ENCODE measurements at regions not wholly inside any gene's neighbourhood (a gene's known extent, or its start where the extent isn't known, plus 50 kb on each side); places are given as distances from the start of the nearest gene placed in this dataset.
"Not testable (repeated sequence)": the region's sequence is repeated elsewhere in the genome, so short reads cannot be mapped to it uniquely, and the experiment has no call there.

DNA sequence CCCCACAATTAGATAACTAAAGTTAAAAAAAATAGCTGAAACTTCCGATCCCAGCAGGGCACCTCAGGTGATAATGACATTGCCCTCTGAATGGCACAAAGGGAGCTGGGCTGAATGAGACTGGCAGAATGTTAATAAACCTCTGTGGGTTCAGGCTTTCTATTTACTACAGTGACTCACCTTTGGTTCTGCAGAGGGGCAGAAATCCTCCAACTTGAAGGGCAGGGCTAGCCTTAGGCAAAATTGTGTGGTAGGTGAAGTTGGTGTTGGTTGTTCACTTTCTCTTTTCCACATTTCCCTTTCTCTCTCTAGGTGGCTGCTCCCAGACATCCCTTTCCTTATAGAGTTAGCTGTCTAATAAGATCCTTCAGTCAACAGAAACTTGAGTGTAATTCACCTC, 625.2 kb downstream of the EPM2A start:
- no peaks in the 10 kb centered on the region for H3K27me3 ChIP-seq (ENCODE audit: insufficient read depth, low read length, poor library complexity)
- no CpG with 5 or more reads among the region's 1 CpG for WGBS (ENCODE audit: extremely low coverage, insufficient coverage, low lambda C conversion rate)

GRCh38 chr6:145111407-145111806, 623.9 kb downstream of the EPM2A start:
- not testable (repeated sequence) for H2BK15ac ChIP-seq (replicated peaks; ENCODE audit: low read depth); H3K18ac ChIP-seq (ENCODE audit: low read length); H3K4me1 ChIP-seq (ENCODE audit: control insufficient read depth, low read depth, low read length); H3K23ac ChIP-seq (ENCODE audit: low read length); H3K36me3 ChIP-seq (ENCODE audit: control insufficient read depth, insufficient read depth, low read length); H3K4ac ChIP-seq (ENCODE audit: low read depth, low read length); H3K27me3 ChIP-seq (ENCODE audit: insufficient read depth, low read length, poor library complexity); H3K4me3 ChIP-seq (ENCODE audit: low read length); H3K79me1 ChIP-seq (ENCODE audit: low read length); H3K4me2 ChIP-seq (ENCODE audit: low read length); H2BK120ac ChIP-seq (ENCODE audit: low read depth, low read length); H4K5ac ChIP-seq (ENCODE audit: low read length); H4K8ac ChIP-seq (ENCODE audit: low read depth, low read length); H3K9ac ChIP-seq (ENCODE audit: low read length); H3K79me2 ChIP-seq (ENCODE audit: control insufficient read depth, insufficient read depth, low read length); H2BK5ac ChIP-seq (ENCODE audit: low read length); H3K27ac ChIP-seq (ENCODE audit: low read depth, low read length); DNase-seq; H3K56ac ChIP-seq (ENCODE audit: low read length); H2AK5ac ChIP-seq (ENCODE audit: low read length)
- WGBS (ENCODE audit: extremely low coverage, insufficient coverage, low lambda C conversion rate) = no CpG with 5 or more reads among the region's 2 CpGs

More for the DNA sequence above, 625.2 kb downstream of the EPM2A start:
- no peak overlapping the region for H3K56ac ChIP-seq (ENCODE audit: low read length)
- H3K9ac ChIP-seq (ENCODE audit: low read length) = no peak overlapping the region
- H3K4me1 ChIP-seq (ENCODE audit: control insufficient read depth, low read depth, low read length) = peaks cover 2% of the 10 kb centered on the region
- no peaks in the 10 kb centered on the region for H3K79me1 ChIP-seq (ENCODE audit: low read length)
- no peak overlapping the region for H3K4ac ChIP-seq (ENCODE audit: low read depth, low read length)
- H2AK5ac ChIP-seq (ENCODE audit: low read length) = no peak overlapping the region
- H4K8ac ChIP-seq (ENCODE audit: low read depth, low read length) = no peak overlapping the region
- H3K79me2 ChIP-seq (ENCODE audit: control insufficient read depth, insufficient read depth, low read length) = no peaks in the 10 kb centered on the region
- no peak overlapping the region for H2BK5ac ChIP-seq (ENCODE audit: low read length)
- no peak overlapping the region for H2BK120ac ChIP-seq (ENCODE audit: low read depth, low read length)
- H2BK15ac ChIP-seq (replicated peaks; ENCODE audit: low read depth) = no peak overlapping the region
- no peak overlapping the region for H3K27ac ChIP-seq (ENCODE audit: low read depth, low read length)
- DNase-seq = no peak
- no peaks in the 10 kb centered on the region for H3K36me3 ChIP-seq (ENCODE audit: control insufficient read depth, insufficient read depth, low read length)
- H4K5ac ChIP-seq (ENCODE audit: low read length) = no peak overlapping the region
- no peak overlapping the region for H3K4me2 ChIP-seq (ENCODE audit: low read length)
- H3K18ac ChIP-seq (ENCODE audit: low read length) = no peak overlapping the region
- no peak overlapping the region for H3K4me3 ChIP-seq (ENCODE audit: low read length)
- H3K23ac ChIP-seq (ENCODE audit: low read length) = no peak overlapping the region

- H3K9ac ChIP-seq (ENCODE audit: low read length) = no peak overlapping the region
- H3K36me3 ChIP-seq (ENCODE audit: control insufficient read depth, insufficient read depth, low read length) = no peaks in the 10 kb centered on the region
- no peak overlapping the region for H3K4ac ChIP-seq (ENCODE audit: low read depth, low read length)
- no peaks in the 10 kb centered on the region for H3K79me2 ChIP-seq (ENCODE audit: control insufficient read depth, insufficient read depth, low read length)
- DNase-seq = no peak
- no peak overlapping the region for H2BK120ac ChIP-seq (ENCODE audit: low read depth, low read length)
- no peak overlapping the region for H3K56ac ChIP-seq (ENCODE audit: low read length)
- H2BK15ac ChIP-seq (replicated peaks; ENCODE audit: low read depth) = no peak overlapping the region
- peaks cover 2% of the 10 kb centered on the region for H3K27me3 ChIP-seq (ENCODE audit: insufficient read depth, low read length, poor library complexity)
- H4K8ac ChIP-seq (ENCODE audit: low read depth, low read length) = no peak overlapping the region
- H3K23ac ChIP-seq (ENCODE audit: low read length) = no peak overlapping the region
- no peak overlapping the region for H4K5ac ChIP-seq (ENCODE audit: low read length)
- H3K4me1 ChIP-seq (ENCODE audit: control insufficient read depth, low read depth, low read length) = peaks cover 2% of the 10 kb centered on the region
- H3K79me1 ChIP-seq (ENCODE audit: low read length) = no peaks in the 10 kb centered on the region
- H3K27ac ChIP-seq (ENCODE audit: low read depth, low read length) = no peak overlapping the region
- WGBS (ENCODE audit: extremely low coverage, insufficient coverage, low lambda C conversion rate) = no CpG with 5 or more reads among the region's 7 CpGs
- H3K18ac ChIP-seq (ENCODE audit: low read length) = no peak overlapping the region
- no peak overlapping the region for H3K4me3 ChIP-seq (ENCODE audit: low read length)
- H2AK5ac ChIP-seq (ENCODE audit: low read length) = no peak overlapping the region
- no peak overlapping the region for H3K4me2 ChIP-seq (ENCODE audit: low read length)
- no peak overlapping the region for H2BK5ac ChIP-seq (ENCODE audit: low read length)
Measured at GRCh38 chr6:145112711-145113148, 622.6 kb downstream of the EPM2A start.

- no peak overlapping the region for H2AK5ac ChIP-seq (ENCODE audit: low read length)
- no peak overlapping the region for H3K9ac ChIP-seq (ENCODE audit: low read length)
- DNase-seq = no peak
- no peak overlapping the region for H3K56ac ChIP-seq (ENCODE audit: low read length)
- H2BK15ac ChIP-seq (replicated peaks; ENCODE audit: low read depth) = no peak overlapping the region
- no peak overlapping the region for H3K18ac ChIP-seq (ENCODE audit: low read length)
- no peak overlapping the region for H4K5ac ChIP-seq (ENCODE audit: low read length)
- H3K27ac ChIP-seq (ENCODE audit: low read depth, low read length) = no peak overlapping the region
- H3K79me1 ChIP-seq (ENCODE audit: low read length) = no peaks in the 10 kb centered on the region
- no peak overlapping the region for H4K8ac ChIP-seq (ENCODE audit: low read depth, low read length)
- H2BK120ac ChIP-seq (ENCODE audit: low read depth, low read length) = no peak overlapping the region
- H3K36me3 ChIP-seq (ENCODE audit: control insufficient read depth, insufficient read depth, low read length) = no peaks in the 10 kb centered on the region
- H3K4me2 ChIP-seq (ENCODE audit: low read length) = no peak overlapping the region
- H3K4ac ChIP-seq (ENCODE audit: low read depth, low read length) = no peak overlapping the region
- H3K79me2 ChIP-seq (ENCODE audit: control insufficient read depth, insufficient read depth, low read length) = no peaks in the 10 kb centered on the region
- peaks cover 2% of the 10 kb centered on the region for H3K27me3 ChIP-seq (ENCODE audit: insufficient read depth, low read length, poor library complexity)
- H3K4me1 ChIP-seq (ENCODE audit: control insufficient read depth, low read depth, low read length) = no peaks in the 10 kb centered on the region
- H3K23ac ChIP-seq (ENCODE audit: low read length) = no peak overlapping the region
- no peak overlapping the region for H2BK5ac ChIP-seq (ENCODE audit: low read length)
- no peak overlapping the region for H3K4me3 ChIP-seq (ENCODE audit: low read length)
Measured at GRCh38 chr6:145115638-145116037, 619.7 kb downstream of the EPM2A start.

- Histone ChIP-seq H3K56ac (ENCODE audit: low read length) (no peak overlapping the region), H3K4me3 (ENCODE audit: low read length) (no peak overlapping the region), H2BK120ac (ENCODE audit: low read depth, low read length) (no peak overlapping the region), H4K8ac (ENCODE audit: low read depth, low read length) (no peak overlapping the region), H3K18ac (ENCODE audit: low read length) (no peak overlapping the region), H3K79me1 (ENCODE audit: low read length) (no peaks in the 10 kb centered on the region), H3K36me3 (ENCODE audit: control insufficient read depth, insufficient read depth, low read length) (no peaks in the 10 kb centered on the region), H3K27ac (ENCODE audit: low read depth, low read length) (no peak overlapping the region), H3K4me2 (ENCODE audit: low read length) (no peak overlapping the region), H2BK15ac (replicated peaks; ENCODE audit: low read depth) (no peak overlapping the region), H3K23ac (ENCODE audit: low read length) (no peak overlapping the region), H3K9ac (ENCODE audit: low read length) (no peak overlapping the region), H3K27me3 (ENCODE audit: insufficient read depth, low read length, poor library complexity) (peaks cover 2% of the 10 kb centered on the region), H3K79me2 (ENCODE audit: control insufficient read depth, insufficient read depth, low read length) (no peaks in the 10 kb centered on the region), H3K4me1 (ENCODE audit: control insufficient read depth, low read depth, low read length) (no peaks in the 10 kb centered on the region), H2AK5ac (ENCODE audit: low read length) (no peak overlapping the region), H4K5ac (ENCODE audit: low read length) (no peak overlapping the region), H2BK5ac (ENCODE audit: low read length) (no peak overlapping the region), H3K4ac (ENCODE audit: low read depth, low read length) (no peak overlapping the region)
- no CpG with 5 or more reads among the region's 8 CpGs for WGBS (ENCODE audit: extremely low coverage, insufficient coverage, low lambda C conversion rate)
- no peak for DNase-seq
Measured at GRCh38 chr6:145116591-145117178, 618.6 kb downstream of the EPM2A start.

DNA sequence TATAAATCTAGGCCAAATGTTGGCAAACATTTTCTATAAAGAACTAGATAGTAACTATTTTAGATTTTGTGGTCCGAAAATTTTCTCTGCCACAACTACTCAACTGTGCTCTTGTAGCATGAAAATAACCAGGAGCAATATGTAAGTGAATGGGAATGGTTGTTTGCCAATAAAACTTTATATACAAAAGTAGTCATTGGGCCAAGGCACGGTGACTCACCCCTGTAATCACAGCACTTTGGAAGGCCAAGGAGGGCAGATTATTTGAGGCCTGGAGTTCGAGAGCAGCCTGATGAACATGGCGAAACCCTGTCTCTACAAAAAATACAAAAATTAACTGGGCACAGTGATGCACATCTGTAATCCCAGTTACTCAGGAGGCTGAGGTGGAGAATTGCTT, 617.1 kb downstream of the EPM2A start:
- Histone ChIP-seq H2BK120ac (ENCODE audit: low read depth, low read length) (no peak overlapping the region), H3K79me2 (ENCODE audit: control insufficient read depth, insufficient read depth, low read length) (no peaks in the 10 kb centered on the region), H2AK5ac (ENCODE audit: low read length) (no peak overlapping the region), H3K4me1 (ENCODE audit: control insufficient read depth, low read depth, low read length) (no peaks in the 10 kb centered on the region), H3K4me2 (ENCODE audit: low read length) (no peak overlapping the region), H3K56ac (ENCODE audit: low read length) (no peak overlapping the region), H4K8ac (ENCODE audit: low read depth, low read length) (no peak overlapping the region), H4K5ac (ENCODE audit: low read length) (no peak overlapping the region), H3K4me3 (ENCODE audit: low read length) (no peak overlapping the region), H3K9ac (ENCODE audit: low read length) (no peak overlapping the region), H3K27me3 (ENCODE audit: insufficient read depth, low read length, poor library complexity) (peaks cover 2% of the 10 kb centered on the region), H3K27ac (ENCODE audit: low read depth, low read length) (no peak overlapping the region), H2BK15ac (replicated peaks; ENCODE audit: low read depth) (no peak overlapping the region), H3K79me1 (ENCODE audit: low read length) (no peaks in the 10 kb centered on the region), H3K18ac (ENCODE audit: low read length) (no peak overlapping the region), H2BK5ac (ENCODE audit: low read length) (no peak overlapping the region), H3K23ac (ENCODE audit: low read length) (no peak overlapping the region), H3K36me3 (ENCODE audit: control insufficient read depth, insufficient read depth, low read length) (no peaks in the 10 kb centered on the region), H3K4ac (ENCODE audit: low read depth, low read length) (no peak overlapping the region)
- no peak for DNase-seq
- no CpG with 5 or more reads among the region's 4 CpGs for WGBS (ENCODE audit: extremely low coverage, insufficient coverage, low lambda C conversion rate)
